Endothelial cell of umbilical vein (primary cell): ENCODE measurements at regions not wholly inside any gene's neighbourhood (a gene's known extent, or its start where the extent isn't known, plus 50 kb on each side); places are given as distances from the start of the nearest gene placed in this dataset.

ENCODE experiments used
- BruUV-seq: library from RNA; stranded (reverse); fragments of 400-500 nt; replicated peaks from 2 replicates; lab custom pipeline; 2021; lab: Mats Ljungman, UMichigan
- CTCF ChIA-PET: fragments of 300-600, 350-600 bp; sonication (Branson Sonifier 250); formaldehyde crosslinking; loops from one replicate; lab custom pipeline; 2021; ENCODE audit warnings: antibody characterized with exemption, inconsistent platforms; lab: Charles Lee
- POLR2A ChIA-PET: fragments of 300-600, 350-600 bp; sonication (Branson Sonifier 250); formaldehyde crosslinking; loops from one replicate; lab custom pipeline; 2021; ENCODE audit warnings: antibody characterized with exemption, inconsistent platforms; lab: Charles Lee
- DNase-seq: peaks from one replicate; pipeline ENCODE4 v3.0.0-alpha.2; 2011; ENCODE audit warnings: low read depth, low spot score
- FAIRE-seq: peaks from 2 replicates; lab custom pipeline; 2011; peaks lifted over from hg19 to GRCh38; lab: Jason Lieb, UNC
- H2AFZ ChIP-seq: 2 replicates; pipeline ENCODE4 v1.6.0; 2012; ENCODE audit warnings: low read depth, low read length, control low read depth, inconsistent platforms
- H3K27ac ChIP-seq: 2 replicates; pipeline ENCODE4 v1.5.1; 2011; ENCODE audit warnings: low read depth, mild to moderate bottlenecking, control low read depth, low read length, moderate library complexity; ENCODE audit not compliant: insufficient read depth
- H3K27me3 ChIP-seq, 2 experiments: 2 replicates each; pipeline versions ENCODE4 v1.6.0 to v1.6.1; 2011; ENCODE audit warnings: low read length in 2 of 2, mixed read lengths in 1 of 2; ENCODE audit not compliant: control insufficient read depth in 2 of 2, insufficient read depth in 2 of 2
- H3K36me3 ChIP-seq, 2 experiments: 2 replicates in 1 of 2; 3 replicates in 1 of 2; pipeline ENCODE4 v1.5.1; 2011; ENCODE audit warnings: low read length in 2 of 2, mild to moderate bottlenecking in 1 of 2, moderate library complexity in 1 of 2; ENCODE audit not compliant: control insufficient read depth in 2 of 2, insufficient read depth in 2 of 2; ENCODE audit errors: extremely low read depth in 1 of 2
- H3K4me1 ChIP-seq: 3 replicates; pipeline ENCODE4 v1.5.1; 2011; ENCODE audit warnings: mild to moderate bottlenecking, low read length; ENCODE audit not compliant: control insufficient read depth, insufficient read depth; ENCODE audit errors: extremely low read depth
- H3K4me2 ChIP-seq: 2 replicates; pipeline ENCODE4 v1.6.1; 2011; ENCODE audit warnings: low read length, control low read depth, mixed read lengths; ENCODE audit not compliant: insufficient read depth
- H3K4me3 ChIP-seq, 3 experiments: fragments of 200-600 bp in 1 of 3; sonication (generic), shearing (Covaris generic) in 1 of 3; replicated peaks in 1 of 3; 2 replicates each; pipeline ENCODE4 v1.5.1; 2011 to 2016; ENCODE audit warnings: control low read depth in 3 of 3, low read length in 3 of 3, mild to moderate bottlenecking in 2 of 3, inconsistent platforms in 1 of 3, low read depth in 1 of 3, moderate library complexity in 1 of 3; ENCODE audit not compliant: insufficient read depth in 1 of 3
- H3K79me2 ChIP-seq: 2 replicates; pipeline ENCODE4 v1.6.0; 2012; ENCODE audit warnings: low read length, inconsistent platforms; ENCODE audit not compliant: control insufficient read depth, insufficient read depth
- H3K9ac ChIP-seq: replicated peaks from 2 replicates; pipeline ENCODE3; 2011; ENCODE audit warnings: low read length, control low read depth; ENCODE audit not compliant: insufficient read depth; ENCODE audit errors: extremely low read depth
- H3K9me1 ChIP-seq: replicated peaks from 3 replicates; pipeline ENCODE4 v1.6.0; 2011; ENCODE audit warnings: mild to moderate bottlenecking, low read length; ENCODE audit not compliant: control insufficient read depth, insufficient read depth; ENCODE audit errors: extremely low read depth
- H3K9me3 ChIP-seq: replicated peaks from 2 replicates; pipeline ENCODE4 v1.5.1; 2012; ENCODE audit warnings: low read length, inconsistent platforms; ENCODE audit not compliant: control insufficient read depth, insufficient read depth
- H4K20me1 ChIP-seq: replicated peaks from 2 replicates; pipeline ENCODE3; 2011; ENCODE audit warnings: mild to moderate bottlenecking, low read length; ENCODE audit not compliant: control insufficient read depth, insufficient read depth; ENCODE audit errors: extremely low read depth
- EZH2 ChIP-seq: IDR thresholded peaks from 2 replicates; pipeline ENCODE4 v1.6.1; 2012; ENCODE audit warnings: borderline replicate concordance, low read depth, mild to moderate bottlenecking, moderate library complexity, low read length, inconsistent platforms; ENCODE audit not compliant: severe bottlenecking
- FOS ChIP-seq: IDR thresholded peaks from 2 replicates; pipeline ENCODE4 v1.6.1; 2011; ENCODE audit warnings: mild to moderate bottlenecking, low read length, moderate library complexity, borderline replicate concordance; ENCODE audit not compliant: insufficient read depth
- GATA2 ChIP-seq: IDR thresholded peaks from 2 replicates; pipeline ENCODE4 v1.7.0; 2011; ENCODE audit warnings: low read depth, mild to moderate bottlenecking, moderate library complexity, mixed read lengths, low read length; ENCODE audit not compliant: insufficient read length, insufficient read depth
- JUN ChIP-seq: IDR thresholded peaks from 2 replicates; pipeline ENCODE4 v1.6.1; 2011; ENCODE audit warnings: borderline replicate concordance, low read depth; ENCODE audit not compliant: insufficient read length, insufficient read depth
- MYC ChIP-seq: IDR thresholded peaks from one replicate; pipeline ENCODE4 v1.6.1; 2011; ENCODE audit warnings: mild to moderate bottlenecking, low read depth, low read length
- POLR2A ChIP-seq: IDR thresholded peaks from 2 replicates; pipeline ENCODE4 v1.6.1; 2012; ENCODE audit warnings: low read depth, mild to moderate bottlenecking, control low read depth, low read length
- POLR2AphosphoS5 ChIP-seq: IDR thresholded peaks from 2 replicates; pipeline ENCODE4 v1.6.1; 2012; ENCODE audit warnings: low read depth, mild to moderate bottlenecking, control low read depth, low read length, moderate library complexity; ENCODE audit not compliant: insufficient read depth
- dilution Hi-C: fragments of 300-500 bp; cut with MboI; formaldehyde crosslinking; loops from one replicate; pipeline ENCODE4 v1.15.0; 2019; ENCODE audit warnings: low sequenced_read_pairs; ENCODE audit not compliant: extremely low pct_ligation_motif_present
- intact Hi-C: fragments of 100-400 bp; cut with micrococcal nuclease; formaldehyde crosslinking; loops from one replicate; pipeline ENCODE4 v1.10.0; 2022
- TF ChIP-seq, protein P1 (sequence below), 2 donors: IDR thresholded peaks; 1 replicate in 1 of 2; 2 replicates in 1 of 2; pipeline ENCODE4 v1.5.1; 2011; ENCODE audit warnings: low read length in 2 of 2, mild to moderate bottlenecking in 2 of 2, moderate library complexity in 2 of 2, control low read depth in 1 of 2, inconsistent platforms in 1 of 2, low read depth in 1 of 2; ENCODE audit not compliant: insufficient read depth in 1 of 2; ENCODE audit errors: extremely low read depth in 1 of 2
- TF ChIP-seq, protein P2 (sequence below): IDR thresholded peaks from 2 replicates; pipeline ENCODE4 v1.6.1; 2011; ENCODE audit not compliant: insufficient read depth, insufficient read length

DNA sequence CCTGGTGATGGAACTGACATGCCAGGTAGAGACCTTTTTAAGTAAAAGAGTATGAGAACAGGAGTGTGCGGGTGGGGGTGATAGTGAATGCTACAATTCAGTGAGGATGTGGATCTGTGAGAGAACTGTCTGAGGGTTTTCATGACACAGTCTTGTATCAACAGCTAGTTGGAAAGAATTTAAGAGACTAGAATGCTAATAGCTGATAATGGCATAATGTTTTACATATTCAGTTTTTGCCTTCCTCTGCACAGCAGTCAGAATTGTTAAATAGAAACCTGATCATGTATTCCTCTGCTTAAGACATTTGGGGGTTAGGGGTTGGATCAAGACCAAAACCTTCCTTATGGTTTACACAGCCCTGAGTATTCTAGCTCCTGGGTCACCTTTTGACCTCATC is 152.8 kb upstream of the ZRANB2 start:
- intact Hi-C loops, result no loop called here
- DNase-seq (no peak), FAIRE-seq (no peak)
- ChIA-PET CTCF (no interaction called here), POLR2A (no interaction called here)
- no peak overlapping the region for H2AFZ ChIP-seq
- H3K9me1 ChIP-seq, result no peaks in the 10 kb centered on the region
- no peaks in the 10 kb centered on the region for H4K20me1 ChIP-seq
- H3K9me3 ChIP-seq, result no peaks in the 10 kb centered on the region
- H3K4me1 ChIP-seq, result no peaks in the 10 kb centered on the region
- no TSS peak for BruUV-seq
- H3K79me2 ChIP-seq, result no peaks in the 10 kb centered on the region
- H3K9ac ChIP-seq, result no peak overlapping the region
- H3K36me3 ChIP-seq, result no peaks in the 10 kb centered on the region
- dilution Hi-C loops, result no loop called here
- no peak overlapping the region for H3K27ac ChIP-seq
- no peak overlapping the region for H3K4me3 ChIP-seq
- TF ChIP-seq POLR2AphosphoS5, result no peak
- peaks cover 0 to 3% of the 10 kb centered on the region in 2 experiments for H3K27me3 ChIP-seq
- no peak overlapping the region for H3K4me2 ChIP-seq

DNA sequence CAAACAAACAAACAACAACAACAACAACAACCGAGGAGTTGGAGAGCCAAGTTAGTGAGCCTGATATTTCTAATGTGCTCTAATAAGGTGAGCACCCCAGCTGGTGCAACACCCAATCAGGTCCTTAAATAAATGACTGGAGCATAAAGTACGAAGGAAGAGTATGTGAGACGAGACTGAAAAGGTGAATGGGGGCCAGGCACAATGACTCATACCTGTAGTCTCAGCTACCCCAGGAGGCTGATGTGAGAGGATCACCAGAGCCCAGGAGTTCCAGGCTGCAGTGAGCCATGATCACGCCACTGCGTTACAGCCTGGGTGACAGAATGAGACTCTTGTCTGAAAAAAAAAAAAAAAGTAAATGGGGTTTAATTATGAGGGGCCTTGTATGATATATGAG is 152.0 kb upstream of the ZRANB2 start:
- BruUV-seq, result no TSS peak

More for the DNA sequence above, 152.0 kb upstream of the ZRANB2 start:
- Histone ChIP-seq H3K79me2 (no peaks in the 10 kb centered on the region), H3K36me3 (no peaks in the 10 kb centered on the region), H4K20me1 (no peaks in the 10 kb centered on the region), H3K4me3 (no peak overlapping the region), H2AFZ (no peak overlapping the region), H3K9me3 (no peaks in the 10 kb centered on the region), H3K9ac (no peak overlapping the region), H3K27me3 (peaks cover 0 to 5% of the 10 kb centered on the region in 2 experiments), H3K27ac (no peak overlapping the region), H3K4me2 (no peak overlapping the region), H3K4me1 (no peaks in the 10 kb centered on the region), H3K9me1 (no peaks in the 10 kb centered on the region)
- dilution Hi-C loops (no loop called here), intact Hi-C loops (no loop called here)
- TF ChIP-seq, protein P1, sequence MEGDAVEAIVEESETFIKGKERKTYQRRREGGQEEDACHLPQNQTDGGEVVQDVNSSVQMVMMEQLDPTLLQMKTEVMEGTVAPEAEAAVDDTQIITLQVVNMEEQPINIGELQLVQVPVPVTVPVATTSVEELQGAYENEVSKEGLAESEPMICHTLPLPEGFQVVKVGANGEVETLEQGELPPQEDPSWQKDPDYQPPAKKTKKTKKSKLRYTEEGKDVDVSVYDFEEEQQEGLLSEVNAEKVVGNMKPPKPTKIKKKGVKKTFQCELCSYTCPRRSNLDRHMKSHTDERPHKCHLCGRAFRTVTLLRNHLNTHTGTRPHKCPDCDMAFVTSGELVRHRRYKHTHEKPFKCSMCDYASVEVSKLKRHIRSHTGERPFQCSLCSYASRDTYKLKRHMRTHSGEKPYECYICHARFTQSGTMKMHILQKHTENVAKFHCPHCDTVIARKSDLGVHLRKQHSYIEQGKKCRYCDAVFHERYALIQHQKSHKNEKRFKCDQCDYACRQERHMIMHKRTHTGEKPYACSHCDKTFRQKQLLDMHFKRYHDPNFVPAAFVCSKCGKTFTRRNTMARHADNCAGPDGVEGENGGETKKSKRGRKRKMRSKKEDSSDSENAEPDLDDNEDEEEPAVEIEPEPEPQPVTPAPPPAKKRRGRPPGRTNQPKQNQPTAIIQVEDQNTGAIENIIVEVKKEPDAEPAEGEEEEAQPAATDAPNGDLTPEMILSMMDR (IDR thresholded peaks at IDR 0.05; ENCODE audit: extremely low read depth in 1 of 2, insufficient read depth in 1 of 2, low read depth in 1 of 2, low read length in 2 of 2), result no peak
- no peak for TF ChIP-seq GATA2
- TF ChIP-seq JUN, result no peak
- TF ChIP-seq FOS, result no peak
- TF ChIP-seq POLR2AphosphoS5, result no peak
- TF ChIP-seq, protein P2, sequence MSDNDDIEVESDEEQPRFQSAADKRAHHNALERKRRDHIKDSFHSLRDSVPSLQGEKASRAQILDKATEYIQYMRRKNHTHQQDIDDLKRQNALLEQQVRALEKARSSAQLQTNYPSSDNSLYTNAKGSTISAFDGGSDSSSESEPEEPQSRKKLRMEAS, result no peak
- no peak for TF ChIP-seq EZH2
- no peak for TF ChIP-seq MYC
- no peak for TF ChIP-seq POLR2A
- FAIRE-seq (no peak), DNase-seq (no peak)
- ChIA-PET CTCF (no interaction called here), POLR2A (no interaction called here)
